Stimulated activated CD4-positive, alpha-beta T cell treated with anti-CD3 and anti-CD28 coated beads, Interleukin-15, amount 100 ng/mL, for 48 hours (primary cell): ENCODE measurements at regions not wholly inside any gene's neighbourhood (a gene's known extent, or its start where the extent isn't known, plus 50 kb on each side); places are given as distances from the start of the nearest gene placed in this dataset.
"Not testable (repeated sequence)": the region's sequence is repeated elsewhere in the genome, so short reads cannot be mapped to it uniquely, and the experiment has no call there.

Experiments used
- DNase-seq, 2 donors: peaks; one replicate each; pipeline ENCODE4 v3.0.0-alpha.2; 2020; ENCODE audit warnings: low read depth in 2 of 2

DNA sequence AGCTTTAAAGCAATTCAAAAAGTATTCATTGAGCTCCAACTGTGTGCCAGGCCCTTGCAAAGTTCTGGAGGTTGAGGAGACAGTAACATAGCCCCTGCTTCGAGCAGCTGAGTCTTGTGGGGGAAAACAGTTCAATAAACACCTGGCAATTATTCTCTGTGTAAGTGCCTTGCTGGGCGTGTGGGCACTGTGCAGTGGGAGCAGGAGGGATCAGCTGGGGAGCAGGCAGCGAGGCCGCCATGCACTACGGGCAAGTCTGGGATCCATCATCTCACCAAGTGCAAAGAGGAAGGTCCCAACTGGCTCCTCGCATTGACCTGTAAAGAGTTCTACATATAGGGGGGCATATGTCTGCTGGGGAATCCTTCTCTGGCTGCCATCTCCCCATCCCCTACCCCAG, 342.2 kb upstream of the HS6ST1 start:
- DNase-seq, result no peak

DNA sequence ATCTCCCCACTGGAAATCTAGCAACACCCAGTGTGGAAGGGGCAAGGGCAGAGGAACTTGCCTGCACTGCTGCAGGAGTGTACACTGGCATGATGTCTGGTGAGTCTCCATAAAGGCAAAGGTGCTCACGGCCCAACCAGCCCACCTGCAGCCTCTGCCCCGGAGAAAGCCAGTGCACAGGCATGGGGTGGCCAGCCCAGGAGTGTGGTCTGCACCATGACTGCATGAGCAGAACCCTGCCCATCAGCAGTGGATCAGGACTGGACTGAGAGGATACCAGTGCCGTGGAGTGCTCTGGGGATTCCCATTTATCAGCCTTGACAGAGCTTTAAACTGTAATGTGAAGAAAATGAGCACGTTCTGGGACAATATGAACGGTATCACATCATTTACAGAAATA, 342.6 kb upstream of the HS6ST1 start:
- DNase-seq, result no peak

- no peak for DNase-seq
Measured at GRCh38 chr2:128662051-128662471, 343.4 kb upstream of the HS6ST1 start.

DNA sequence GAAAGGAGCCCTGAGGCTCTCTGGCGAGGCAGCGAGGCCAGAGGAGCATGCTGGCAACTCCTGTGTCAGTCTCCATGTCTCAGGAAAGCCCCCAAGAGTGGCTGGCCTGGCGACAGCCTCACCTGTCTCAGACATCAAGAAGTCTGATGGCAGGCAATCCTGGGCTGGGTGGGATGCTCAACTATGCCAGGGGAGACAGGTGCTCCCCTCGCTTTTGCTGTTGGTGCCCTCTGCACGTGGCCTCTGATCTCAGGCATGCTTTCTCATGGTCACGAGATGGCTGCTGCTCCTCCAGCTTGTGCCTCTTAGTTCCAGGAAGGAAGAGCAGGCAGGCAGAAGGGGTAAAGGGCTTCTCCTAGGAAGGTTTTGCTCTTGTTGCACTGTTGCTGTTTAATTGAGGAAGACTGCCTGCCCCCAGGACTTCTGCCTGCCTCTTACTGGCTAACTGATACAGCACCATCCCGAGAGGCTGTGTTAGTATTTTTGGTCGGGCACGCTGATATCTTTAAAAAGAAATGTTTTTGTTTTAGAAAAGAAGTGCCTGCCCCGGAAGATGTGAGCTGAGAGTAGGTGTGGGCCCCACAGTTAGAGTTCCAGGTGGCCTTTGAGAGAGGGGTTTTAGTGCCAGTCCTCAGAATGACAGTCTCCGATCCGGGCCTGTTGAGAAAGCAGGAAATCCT, 344.8 kb upstream of the HS6ST1 start:
- no peak for DNase-seq

- DNase-seq, result no peak
Measured at GRCh38 chr2:128664499-128664971, 345.9 kb upstream of the HS6ST1 start.

- no peak for DNase-seq
Measured at GRCh38 chr2:128665113-128665512, 346.4 kb upstream of the HS6ST1 start.

GRCh38 chr2:128666596-128666995, 347.9 kb upstream of the HS6ST1 start:
- DNase-seq, result no peak

GRCh38 chr2:128667391-128667790, 348.7 kb upstream of the HS6ST1 start:
- DNase-seq, result no peak

DNA sequence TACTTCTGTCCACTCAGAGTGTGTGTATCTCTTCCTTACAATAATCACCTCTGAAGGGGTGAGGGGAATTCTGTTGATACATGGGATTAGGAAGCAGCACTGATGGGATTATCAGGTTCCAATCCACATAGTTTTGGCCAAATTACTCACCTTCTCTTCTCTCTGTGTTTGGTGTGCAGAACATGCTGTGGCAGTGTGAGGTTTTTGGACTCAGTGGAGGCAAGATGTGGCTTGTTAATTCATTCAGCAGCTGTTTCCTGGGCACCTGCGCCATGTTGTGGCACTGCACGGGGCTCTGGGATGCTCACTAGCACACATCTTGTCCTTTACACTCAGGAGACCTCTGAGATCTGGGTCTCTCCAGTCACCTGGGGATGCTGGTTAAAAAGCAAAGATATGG, 350.3 kb upstream of the HS6ST1 start:
- no peak for DNase-seq

GRCh38 chr2:128670066-128670465, 351.4 kb upstream of the HS6ST1 start:
- no peak for DNase-seq

- DNase-seq, result not testable (repeated sequence)
Measured at GRCh38 chr2:128671981-128672757, 353.5 kb upstream of the HS6ST1 start.

DNA sequence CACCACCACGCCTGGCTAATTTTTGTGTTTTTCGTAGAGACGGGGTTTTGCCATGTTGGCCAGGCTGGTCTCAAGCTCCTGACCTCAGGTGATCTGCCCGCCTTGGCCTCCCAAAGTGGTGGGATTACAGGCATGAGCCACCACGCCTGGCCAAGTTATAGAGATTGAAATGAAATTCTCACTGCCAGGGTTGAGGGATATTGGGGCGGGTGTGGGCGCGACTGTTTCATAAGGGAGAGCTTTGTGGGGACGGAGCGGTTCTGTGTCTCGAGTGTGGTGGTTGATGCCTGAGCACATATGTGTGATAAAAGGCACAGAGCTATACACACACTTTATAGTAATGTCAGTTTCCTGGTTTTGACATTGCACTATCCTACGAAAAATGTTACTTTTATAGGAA, 361.0 kb upstream of the HS6ST1 start:
- DNase-seq, result not testable (repeated sequence)

DNA sequence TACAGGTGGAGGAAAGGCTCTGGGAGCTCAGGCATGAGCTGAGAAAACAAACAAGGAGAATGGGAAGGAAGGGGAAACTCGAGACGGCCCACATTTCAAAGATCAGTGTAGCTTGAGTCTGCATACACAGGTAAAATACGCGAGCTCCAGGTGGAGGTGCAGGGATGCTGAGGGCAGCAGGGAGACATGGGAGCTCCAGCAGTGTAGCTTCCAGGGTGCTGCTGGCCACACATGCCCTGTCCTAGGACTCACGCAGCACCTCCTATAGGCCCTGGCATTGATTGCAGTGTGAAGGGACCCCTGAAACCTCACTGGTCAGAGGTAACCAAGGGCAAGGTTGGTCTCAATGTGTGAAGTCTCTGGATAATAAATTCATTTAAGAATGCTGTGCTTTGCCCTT, 362.8 kb upstream of the HS6ST1 start:
- DNase-seq, result no peak

DNA sequence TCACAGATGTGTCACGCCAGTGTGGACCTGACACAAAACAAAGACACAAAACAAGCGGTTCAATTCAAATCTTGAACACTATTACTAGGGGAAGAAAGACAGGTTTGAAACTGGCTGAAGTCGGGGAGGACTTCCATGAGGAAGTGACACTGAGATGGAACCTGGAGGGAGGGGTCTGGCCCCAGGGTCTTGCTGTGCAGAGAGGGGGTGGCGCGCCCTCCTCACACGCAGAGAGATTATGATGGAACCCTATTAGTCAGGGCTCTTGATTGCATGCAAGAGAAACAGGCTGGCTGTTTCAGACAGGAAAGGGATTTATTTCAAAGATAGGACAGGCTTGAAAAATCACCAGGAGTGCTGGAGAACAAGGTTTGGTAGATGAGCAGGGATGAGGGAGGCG, 363.6 kb upstream of the HS6ST1 start:
- no peak for DNase-seq

GRCh38 chr2:128682729-128683284, 364.1 kb upstream of the HS6ST1 start:
- DNase-seq, result no peak

DNA sequence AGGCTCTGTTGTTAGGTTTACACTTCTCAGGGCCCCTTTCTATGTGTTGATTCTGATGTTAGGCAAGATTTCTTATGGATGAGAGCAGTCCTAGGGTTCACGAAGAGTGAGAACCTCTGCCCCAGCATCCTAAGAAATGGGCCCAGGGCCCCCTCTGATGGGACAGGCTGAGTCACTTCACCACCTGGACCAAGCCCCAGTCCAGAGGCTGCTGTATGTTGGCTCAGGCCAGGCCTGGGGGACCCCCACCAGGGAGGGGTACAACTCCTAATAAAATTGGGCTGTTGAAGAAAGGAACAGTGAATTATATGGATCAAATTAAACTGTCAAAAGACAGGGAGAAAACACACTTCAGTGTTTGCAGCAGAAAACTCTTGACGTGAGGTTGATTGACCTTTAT, 365.9 kb upstream of the HS6ST1 start:
- DNase-seq, result no peak

GRCh38 chr2:128685841-128686496, 367.3 kb upstream of the HS6ST1 start:
- DNase-seq, result no peak

DNA sequence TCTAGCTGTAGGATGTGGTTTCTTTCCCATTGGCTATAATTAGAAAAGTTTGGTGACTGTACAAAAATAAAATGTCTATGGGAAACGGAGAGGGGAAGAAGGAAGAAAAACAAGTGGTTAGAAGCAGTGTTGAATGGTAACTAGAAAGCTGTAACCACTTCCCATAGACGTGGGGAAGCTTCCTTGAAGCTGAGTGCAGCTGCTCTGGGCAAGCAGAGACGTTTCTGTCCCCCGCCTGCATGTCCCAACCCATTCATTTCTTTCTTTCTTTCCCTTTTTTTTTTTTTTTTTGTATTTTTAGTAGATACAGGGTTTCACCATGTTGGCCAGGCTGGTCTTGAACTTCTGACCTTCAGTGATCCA, 367.8 kb upstream of the HS6ST1 start:
- DNase-seq, result no peak

- DNase-seq, result no peak
Measured at GRCh38 chr2:128686881-128687555, 368.4 kb upstream of the HS6ST1 start.

DNA sequence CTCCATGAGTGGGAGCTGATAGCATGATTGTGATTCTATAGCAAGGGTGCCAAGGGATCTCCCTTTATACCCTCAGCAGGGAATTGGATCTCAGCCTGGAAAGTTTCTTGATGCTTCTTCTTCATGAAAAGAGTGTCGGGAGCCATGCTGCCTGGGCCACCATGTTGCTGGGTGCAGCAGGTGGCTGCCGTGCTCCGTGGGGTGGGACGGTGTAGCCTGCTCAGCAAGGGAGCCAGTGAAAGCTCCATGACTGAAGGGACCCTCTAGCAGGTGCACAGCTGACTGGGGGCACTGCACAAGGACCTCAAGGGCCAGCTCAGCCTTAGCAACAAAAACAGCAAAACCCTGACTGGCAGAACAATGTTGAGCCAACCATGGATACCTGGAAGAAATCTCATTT, 368.9 kb upstream of the HS6ST1 start:
- DNase-seq, result no peak

GRCh38 chr2:128689971-128690370, 371.3 kb upstream of the HS6ST1 start:
- no peak for DNase-seq

DNA sequence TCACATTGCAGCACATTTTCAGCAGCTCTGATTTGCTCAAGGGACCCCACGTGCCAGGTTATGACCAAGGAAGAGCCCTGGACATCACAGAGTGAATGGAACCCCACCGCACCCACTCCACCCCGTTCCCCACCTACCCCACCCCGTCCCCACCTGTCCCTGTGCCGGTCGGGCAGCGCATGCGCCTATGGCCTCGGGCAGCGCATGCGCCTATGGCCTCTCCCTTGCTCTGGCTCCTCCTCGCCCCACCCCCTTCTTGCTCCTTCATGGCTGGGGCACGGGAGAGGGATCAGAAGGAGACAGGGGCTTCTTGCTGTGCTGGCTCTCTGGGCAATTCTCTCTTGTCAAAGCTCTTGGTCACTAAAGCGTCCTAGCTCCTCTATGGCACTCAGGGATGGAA, 371.8 kb upstream of the HS6ST1 start:
- DNase-seq, result no peak
